ENCODE measurements at regions not wholly inside any gene's neighbourhood (a gene's known extent, or its start where the extent isn't known, plus 50 kb on each side); places are given as distances from the start of the nearest gene placed in this dataset.

DNA sequence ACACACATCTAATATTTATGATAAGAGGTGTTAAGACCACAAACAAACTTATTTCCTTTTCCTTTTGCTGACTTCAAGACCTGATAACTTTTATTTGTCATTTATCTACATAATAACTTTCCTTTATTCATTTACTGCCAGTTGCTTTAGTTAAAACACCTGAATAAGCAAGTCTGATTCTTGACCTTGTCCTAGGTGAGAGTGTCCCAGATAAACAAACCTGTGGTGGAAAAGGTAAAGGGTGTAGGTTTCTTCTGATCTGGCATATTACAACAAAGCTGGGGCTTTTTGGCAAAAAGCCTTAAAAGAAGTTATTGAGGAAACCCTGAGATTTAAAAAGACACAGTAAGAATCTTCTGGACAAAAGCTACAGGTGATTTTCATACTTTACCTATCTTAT is 191.5 kb downstream of the ZBBX start:
- TF ChIP-seq, protein P1, sequence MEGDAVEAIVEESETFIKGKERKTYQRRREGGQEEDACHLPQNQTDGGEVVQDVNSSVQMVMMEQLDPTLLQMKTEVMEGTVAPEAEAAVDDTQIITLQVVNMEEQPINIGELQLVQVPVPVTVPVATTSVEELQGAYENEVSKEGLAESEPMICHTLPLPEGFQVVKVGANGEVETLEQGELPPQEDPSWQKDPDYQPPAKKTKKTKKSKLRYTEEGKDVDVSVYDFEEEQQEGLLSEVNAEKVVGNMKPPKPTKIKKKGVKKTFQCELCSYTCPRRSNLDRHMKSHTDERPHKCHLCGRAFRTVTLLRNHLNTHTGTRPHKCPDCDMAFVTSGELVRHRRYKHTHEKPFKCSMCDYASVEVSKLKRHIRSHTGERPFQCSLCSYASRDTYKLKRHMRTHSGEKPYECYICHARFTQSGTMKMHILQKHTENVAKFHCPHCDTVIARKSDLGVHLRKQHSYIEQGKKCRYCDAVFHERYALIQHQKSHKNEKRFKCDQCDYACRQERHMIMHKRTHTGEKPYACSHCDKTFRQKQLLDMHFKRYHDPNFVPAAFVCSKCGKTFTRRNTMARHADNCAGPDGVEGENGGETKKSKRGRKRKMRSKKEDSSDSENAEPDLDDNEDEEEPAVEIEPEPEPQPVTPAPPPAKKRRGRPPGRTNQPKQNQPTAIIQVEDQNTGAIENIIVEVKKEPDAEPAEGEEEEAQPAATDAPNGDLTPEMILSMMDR (IDR thresholded peaks at IDR 0.05; ENCODE audit: control insufficient read depth, extremely low read depth, insufficient read depth) = no peak
- DNase-seq (ENCODE audit: low read depth) = no peak
- H3K4me3 ChIP-seq (ENCODE audit: low read depth, low read length) = no peak overlapping the region

DNA sequence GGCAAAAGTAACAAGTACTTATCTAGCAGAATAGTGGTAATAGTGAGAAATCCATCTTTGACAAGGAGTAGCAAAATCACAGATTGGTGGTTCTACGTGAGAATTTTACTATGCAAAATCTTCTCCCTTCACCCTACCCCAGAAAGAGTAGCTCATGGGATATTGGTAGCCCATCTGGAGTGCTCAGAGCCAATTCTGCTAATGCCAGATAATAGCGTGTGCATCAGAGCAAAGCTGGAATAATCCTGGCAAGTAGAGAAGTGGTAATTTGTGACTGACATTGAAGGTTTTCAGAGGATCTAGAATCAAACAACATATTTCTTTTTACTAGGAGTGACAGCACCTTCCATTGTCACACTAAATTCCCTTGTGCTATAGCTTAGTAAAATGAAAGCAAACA is 192.9 kb downstream of the ZBBX start:
- no peak overlapping the region for H3K4me3 ChIP-seq (ENCODE audit: low read depth, low read length)
- DNase-seq (ENCODE audit: low read depth) = no peak
- TF ChIP-seq, protein P1 (IDR thresholded peaks at IDR 0.05; ENCODE audit: control insufficient read depth, extremely low read depth, insufficient read depth) = no peak

DNA sequence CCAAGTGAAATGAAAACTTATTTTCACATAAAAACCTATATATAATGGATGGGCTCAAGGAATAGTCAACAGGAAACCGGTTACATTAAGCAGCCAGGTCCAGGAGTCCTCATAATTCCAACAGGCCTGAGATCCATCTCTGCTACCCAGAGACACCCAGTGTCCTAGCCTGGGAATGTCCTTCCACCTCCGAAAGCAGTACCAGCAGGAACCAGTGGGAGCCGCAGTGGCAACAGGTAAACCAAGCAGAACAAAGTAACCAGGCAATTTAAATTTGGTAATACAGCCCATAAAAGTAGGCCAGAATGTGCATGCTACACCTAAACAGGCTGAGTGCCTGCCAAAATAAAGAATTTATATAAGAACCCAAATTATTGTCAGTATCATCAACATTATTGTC is 195.6 kb downstream of the ZBBX start:
- no peak for DNase-seq (ENCODE audit: low read depth)
- H3K4me3 ChIP-seq (ENCODE audit: low read depth, low read length) = no peak overlapping the region
- TF ChIP-seq, protein P1 (IDR thresholded peaks at IDR 0.05; ENCODE audit: control insufficient read depth, extremely low read depth, insufficient read depth) = peak; percentile 31

DNA sequence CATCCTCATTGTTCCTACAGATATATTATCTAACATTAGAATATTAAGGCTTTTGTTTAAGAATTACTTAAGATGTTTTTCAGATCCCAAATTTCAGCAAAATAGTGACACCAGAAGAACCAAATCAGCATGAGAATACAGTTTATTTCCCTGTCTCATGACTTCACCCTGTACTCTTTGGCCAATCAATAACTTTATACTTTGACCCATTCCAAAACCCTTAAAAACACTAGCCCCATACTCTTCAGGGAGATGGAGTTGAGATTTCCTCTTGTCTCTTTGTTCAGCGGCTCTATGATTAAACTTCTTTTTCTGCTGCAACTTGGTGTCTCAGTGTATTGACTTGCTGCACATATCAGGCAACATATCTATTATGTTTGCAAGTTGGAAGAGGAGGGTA is 207.7 kb downstream of the ZBBX start:
- H3K4me3 ChIP-seq (ENCODE audit: low read depth, low read length) = no peak overlapping the region
- TF ChIP-seq, protein P1 (IDR thresholded peaks at IDR 0.05; ENCODE audit: control insufficient read depth, extremely low read depth, insufficient read depth) = no peak
- DNase-seq (ENCODE audit: low read depth) = no peak

DNA sequence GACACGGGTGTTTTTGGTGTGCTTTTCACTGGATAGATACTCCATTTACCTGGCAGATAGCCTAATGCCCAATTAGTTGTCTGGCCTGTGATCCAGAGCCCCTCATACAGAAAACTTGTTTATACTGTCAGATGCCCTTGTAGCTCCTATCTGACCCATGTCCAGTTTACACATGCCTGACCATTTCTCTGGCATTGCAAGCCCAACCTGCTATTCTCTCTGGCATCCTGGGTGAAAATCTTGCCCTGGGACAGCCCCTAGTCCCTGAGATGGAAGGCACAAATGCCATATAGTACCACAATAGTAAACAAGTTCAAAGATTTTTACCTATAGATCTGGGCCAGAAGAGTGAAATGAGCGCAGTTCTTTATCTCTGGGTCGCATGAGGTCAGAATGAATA is 212.6 kb downstream of the ZBBX start:
- TF ChIP-seq, protein P1 (IDR thresholded peaks at IDR 0.05; ENCODE audit: control insufficient read depth, extremely low read depth, insufficient read depth) = no peak
- DNase-seq (ENCODE audit: low read depth) = no peak
- no peak overlapping the region for H3K4me3 ChIP-seq (ENCODE audit: low read depth, low read length)

DNA sequence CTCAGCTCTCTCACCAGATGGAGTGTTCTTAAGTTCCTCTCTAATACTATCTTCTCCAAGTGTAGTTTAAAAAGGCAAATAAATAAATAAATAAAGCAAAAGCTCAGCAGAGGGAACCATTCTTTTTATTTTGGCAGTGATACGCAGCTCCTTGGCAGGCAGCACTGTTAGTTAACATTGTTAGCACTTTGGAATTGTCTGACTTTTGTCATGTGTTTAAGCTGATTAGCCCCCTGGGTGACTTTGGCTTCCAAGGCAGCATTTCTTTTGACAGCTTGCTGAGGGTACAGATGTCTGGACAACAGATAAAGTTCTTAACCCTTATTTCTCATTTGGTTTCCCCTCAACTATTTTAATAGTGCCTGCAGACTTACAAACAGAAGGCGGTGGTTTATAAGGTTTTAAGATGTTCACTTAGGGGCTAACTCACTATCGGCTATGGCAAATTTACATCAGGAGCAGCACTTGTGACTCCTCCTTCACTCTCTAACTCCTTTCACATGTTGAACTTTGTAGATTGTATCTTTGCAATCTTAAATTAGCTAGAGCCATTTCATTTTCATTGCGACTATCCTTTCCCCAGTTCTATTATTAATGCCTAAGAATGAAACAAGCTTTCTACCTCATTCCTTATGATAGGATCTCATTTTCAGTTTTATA is 213.4 kb downstream of the ZBBX start:
- TF ChIP-seq, protein P1 (IDR thresholded peaks at IDR 0.05; ENCODE audit: control insufficient read depth, extremely low read depth, insufficient read depth) = no peak
- DNase-seq (ENCODE audit: low read depth) = peak; percentile 15
- no peak overlapping the region for H3K4me3 ChIP-seq (ENCODE audit: low read depth, low read length)

DNA sequence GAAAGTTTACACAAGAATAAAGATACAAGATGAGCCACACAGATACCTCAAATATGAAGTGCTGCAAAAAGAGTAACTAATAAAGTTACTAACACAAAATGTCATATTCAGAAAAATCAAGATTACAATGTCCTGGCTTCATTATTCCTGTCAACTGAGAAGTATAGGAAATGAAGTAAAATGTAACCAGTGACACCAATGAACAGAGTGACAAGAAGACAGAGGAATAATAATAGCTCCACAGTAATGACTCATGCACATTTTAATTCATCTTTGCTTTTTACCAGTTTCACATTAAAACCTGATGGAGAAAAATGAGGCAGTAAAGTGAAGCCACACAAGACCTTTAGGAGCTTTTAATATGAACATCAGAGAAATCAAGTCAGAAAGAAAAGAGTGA is 214.1 kb downstream of the ZBBX start:
- no peak for DNase-seq (ENCODE audit: low read depth)
- H3K4me3 ChIP-seq (ENCODE audit: low read depth, low read length) = no peak overlapping the region
- TF ChIP-seq, protein P1 (IDR thresholded peaks at IDR 0.05; ENCODE audit: control insufficient read depth, extremely low read depth, insufficient read depth) = no peak
